ENCODE measurements at regions not wholly inside any gene's neighbourhood (a gene's known extent, or its start where the extent isn't known, plus 50 kb on each side); places are given as distances from the start of the nearest gene placed in this dataset.

DNA sequence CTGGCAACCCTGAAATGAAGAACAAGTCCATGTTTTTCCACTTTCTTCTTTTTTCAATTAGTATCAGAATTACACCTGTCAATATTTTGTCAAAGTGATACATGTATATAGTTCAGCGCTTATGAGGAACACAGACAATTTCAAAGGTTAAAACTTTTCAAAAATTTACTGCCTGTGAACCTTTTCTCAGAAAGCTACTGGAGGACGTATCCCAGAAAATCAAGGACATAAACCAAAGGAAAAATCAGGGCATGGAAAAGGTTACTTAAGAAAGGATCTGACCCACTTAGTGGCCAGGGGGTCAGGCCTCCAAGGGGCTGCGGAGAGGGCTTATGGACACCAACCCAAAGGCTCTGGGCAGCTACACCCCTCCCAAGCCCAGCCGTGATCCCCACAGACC lies 81.1 kb upstream of the ACTRT2 start:
- no peak for TF ChIP-seq EZH2 (IDR thresholded peaks at IDR 0.05; ENCODE audit: borderline replicate concordance, insufficient read depth, low read depth, low read length, poor library complexity, severe bottlenecking)
- TF ChIP-seq, protein P1, sequence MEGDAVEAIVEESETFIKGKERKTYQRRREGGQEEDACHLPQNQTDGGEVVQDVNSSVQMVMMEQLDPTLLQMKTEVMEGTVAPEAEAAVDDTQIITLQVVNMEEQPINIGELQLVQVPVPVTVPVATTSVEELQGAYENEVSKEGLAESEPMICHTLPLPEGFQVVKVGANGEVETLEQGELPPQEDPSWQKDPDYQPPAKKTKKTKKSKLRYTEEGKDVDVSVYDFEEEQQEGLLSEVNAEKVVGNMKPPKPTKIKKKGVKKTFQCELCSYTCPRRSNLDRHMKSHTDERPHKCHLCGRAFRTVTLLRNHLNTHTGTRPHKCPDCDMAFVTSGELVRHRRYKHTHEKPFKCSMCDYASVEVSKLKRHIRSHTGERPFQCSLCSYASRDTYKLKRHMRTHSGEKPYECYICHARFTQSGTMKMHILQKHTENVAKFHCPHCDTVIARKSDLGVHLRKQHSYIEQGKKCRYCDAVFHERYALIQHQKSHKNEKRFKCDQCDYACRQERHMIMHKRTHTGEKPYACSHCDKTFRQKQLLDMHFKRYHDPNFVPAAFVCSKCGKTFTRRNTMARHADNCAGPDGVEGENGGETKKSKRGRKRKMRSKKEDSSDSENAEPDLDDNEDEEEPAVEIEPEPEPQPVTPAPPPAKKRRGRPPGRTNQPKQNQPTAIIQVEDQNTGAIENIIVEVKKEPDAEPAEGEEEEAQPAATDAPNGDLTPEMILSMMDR (IDR thresholded peaks at IDR 0.05) = no peak
- Mint-ChIP-seq H3K27ac (no peak overlapping the region), H3K4me3 (no peak overlapping the region), H3K27me3 (no peaks in the 10 kb centered on the region), H3K4me1 (no peaks in the 10 kb centered on the region), H3K9me3 (ENCODE audit: insufficient read depth) (peaks cover 11% of the 10 kb centered on the region)
- CTCF ChIA-PET = no interaction called here
- H3K79me2 ChIP-seq (ENCODE audit: control insufficient read depth, insufficient read depth, low read length) = no peaks in the 10 kb centered on the region
- ATAC-seq (ENCODE audit: low read depth) = no peak
- H3K27me3 ChIP-seq (replicated peaks in 1 of 4; ENCODE audit: control extremely low read depth in 1 of 4, control insufficient read depth in 3 of 4, insufficient read depth in 4 of 4, low read length in 3 of 4) = peaks cover 0 to 4% (median 0%) of the 10 kb centered on the region in 4 experiments
- 73% methylated on average over 2 of the region's 4 CpGs for WGBS (ENCODE audit: insufficient coverage)
- no peaks in the 10 kb centered on the region for H3K4me1 ChIP-seq (ENCODE audit: control insufficient read depth in 2 of 2, insufficient read depth in 2 of 2, low read length in 2 of 2)
- peaks cover 0 to 25% (median 8%) of the 10 kb centered on the region in 3 donors for H3K9me3 ChIP-seq (ENCODE audit: control extremely low read depth in 1 of 3, control insufficient read depth in 2 of 3, insufficient read depth in 1 of 3, low read length in 2 of 3)
- H3K4me3 ChIP-seq (ENCODE audit: control extremely low read depth in 1 of 5, extremely low read depth in 1 of 5, insufficient read depth in 1 of 5, low read depth in 2 of 5, low read length in 4 of 5) = no peak overlapping the region
- POLR2A ChIA-PET = no interaction called here
- H3K27ac ChIP-seq (ENCODE audit: low read length in 2 of 2) = no peak overlapping the region
- intact Hi-C loops (cut with micrococcal nuclease) = no loop called here
- H3K36me3 ChIP-seq (replicated peaks in 1 of 2; ENCODE audit: control extremely low read depth in 1 of 2, control insufficient read depth in 1 of 2, extremely low read depth in 1 of 2, insufficient read depth in 2 of 2, low read length in 1 of 2) = no peaks in the 10 kb centered on the region
- DNase-seq = no peak
- no peaks in the 10 kb centered on the region for H4K20me1 ChIP-seq (ENCODE audit: control insufficient read depth, insufficient read depth, low read length, poor library complexity, severe bottlenecking)
- H3K9ac ChIP-seq (ENCODE audit: low read length) = no peak overlapping the region
- H3K4me2 ChIP-seq (replicated peaks; ENCODE audit: low read depth, low read length, poor library complexity, severe bottlenecking) = no peak overlapping the region
- H2AFZ ChIP-seq (ENCODE audit: insufficient read depth, low read depth, low read length, poor library complexity, severe bottlenecking) = no peak overlapping the region

DNA sequence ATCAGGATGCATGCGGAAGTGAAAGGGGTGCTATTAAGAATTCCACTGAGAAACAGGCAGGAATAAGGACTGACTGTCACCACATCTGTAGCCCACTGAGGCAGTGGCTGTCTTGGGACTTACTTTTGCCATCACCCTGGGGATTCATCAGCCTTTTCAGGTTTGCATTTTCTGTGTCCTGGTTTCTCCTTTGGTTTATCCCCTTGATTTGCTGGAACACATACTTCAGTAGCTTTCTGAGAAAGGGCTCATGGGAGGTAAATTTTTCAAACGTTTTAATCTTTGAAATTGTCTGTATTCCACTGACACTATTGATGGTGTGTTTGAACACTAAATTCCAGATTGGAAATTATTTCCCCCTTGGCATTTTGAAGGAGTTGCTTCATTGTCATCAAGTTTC lies 80.2 kb upstream of the ACTRT2 start:
- no peaks in the 10 kb centered on the region for H3K4me1 ChIP-seq (ENCODE audit: control insufficient read depth in 2 of 2, insufficient read depth in 2 of 2, low read length in 2 of 2)
- POLR2A ChIA-PET = no interaction called here
- 100% methylated on average over 1 of the region's 2 CpGs for WGBS (ENCODE audit: insufficient coverage)
- peaks cover 0 to 25% (median 8%) of the 10 kb centered on the region in 3 donors for H3K9me3 ChIP-seq (ENCODE audit: control extremely low read depth in 1 of 3, control insufficient read depth in 2 of 3, insufficient read depth in 1 of 3, low read length in 2 of 3)
- no peak for TF ChIP-seq EZH2 (IDR thresholded peaks at IDR 0.05; ENCODE audit: borderline replicate concordance, insufficient read depth, low read depth, low read length, poor library complexity, severe bottlenecking)
- TF ChIP-seq, protein P1 (IDR thresholded peaks at IDR 0.05) = no peak
- peaks cover 0 to 4% (median 0%) of the 10 kb centered on the region in 4 experiments for H3K27me3 ChIP-seq (replicated peaks in 1 of 4; ENCODE audit: control extremely low read depth in 1 of 4, control insufficient read depth in 3 of 4, insufficient read depth in 4 of 4, low read length in 3 of 4)
- no peak overlapping the region for H3K4me3 ChIP-seq (ENCODE audit: control extremely low read depth in 1 of 5, extremely low read depth in 1 of 5, insufficient read depth in 1 of 5, low read depth in 2 of 5, low read length in 4 of 5)
- H3K36me3 ChIP-seq (replicated peaks in 1 of 2; ENCODE audit: control extremely low read depth in 1 of 2, control insufficient read depth in 1 of 2, extremely low read depth in 1 of 2, insufficient read depth in 2 of 2, low read length in 1 of 2) = no peaks in the 10 kb centered on the region
- no peak overlapping the region for H2AFZ ChIP-seq (ENCODE audit: insufficient read depth, low read depth, low read length, poor library complexity, severe bottlenecking)
- H4K20me1 ChIP-seq (ENCODE audit: control insufficient read depth, insufficient read depth, low read length, poor library complexity, severe bottlenecking) = no peaks in the 10 kb centered on the region
- H3K27ac ChIP-seq (ENCODE audit: low read length in 2 of 2) = no peak overlapping the region
- H3K79me2 ChIP-seq (ENCODE audit: control insufficient read depth, insufficient read depth, low read length) = no peaks in the 10 kb centered on the region
- ATAC-seq (ENCODE audit: low read depth) (no peak), DNase-seq (no peak)
- CTCF ChIA-PET = interaction anchor here (1.2 kb wide), 1 partner anchor 12 kb away, joined by 3 read pairs; no protein-coding TSS in a partner anchor
- no peak overlapping the region for H3K9ac ChIP-seq (ENCODE audit: low read length)
- no peaks in the 10 kb centered on the region for H3K27me3 Mint-ChIP-seq
- H3K9me3 Mint-ChIP-seq (ENCODE audit: insufficient read depth) = peaks cover 11% of the 10 kb centered on the region
- H3K4me3 Mint-ChIP-seq = no peak overlapping the region
- no peak overlapping the region for H3K4me2 ChIP-seq (replicated peaks; ENCODE audit: low read depth, low read length, poor library complexity, severe bottlenecking)
- intact Hi-C loops (cut with micrococcal nuclease) = no loop called here
- H3K27ac Mint-ChIP-seq = no peak overlapping the region
- no peaks in the 10 kb centered on the region for H3K4me1 Mint-ChIP-seq
